GM12891 (cell line): ENCODE measurements at regions not wholly inside any gene's neighbourhood (a gene's known extent, or its start where the extent isn't known, plus 50 kb on each side); places are given as distances from the start of the nearest gene placed in this dataset.

Experiments used
- PAX5 ChIP-seq: IDR thresholded peaks from 2 replicates; pipeline ENCODE4 v1.6.1; 2011; ENCODE audit warnings: low read length, moderate library complexity, mild to moderate bottlenecking; ENCODE audit not compliant: insufficient read depth, severe bottlenecking
- POLR2A ChIP-seq: IDR thresholded peaks from 2 replicates; pipeline ENCODE4 v1.6.1; 2011; ENCODE audit warnings: low read depth, low read length, control low read depth
- POLR2AphosphoS5 ChIP-seq: IDR thresholded peaks from 2 replicates; pipeline ENCODE4 v1.6.1; 2011; ENCODE audit warnings: low read depth, low read length, control low read depth
- SPI1 ChIP-seq: IDR thresholded peaks from 2 replicates; pipeline ENCODE4 v1.6.1; 2011; ENCODE audit warnings: low read depth, low read length, control low read depth
- TAF1 ChIP-seq: IDR thresholded peaks from 2 replicates; pipeline ENCODE4 v1.6.1; 2011; ENCODE audit warnings: low read depth, low read length, control low read depth

DNA sequence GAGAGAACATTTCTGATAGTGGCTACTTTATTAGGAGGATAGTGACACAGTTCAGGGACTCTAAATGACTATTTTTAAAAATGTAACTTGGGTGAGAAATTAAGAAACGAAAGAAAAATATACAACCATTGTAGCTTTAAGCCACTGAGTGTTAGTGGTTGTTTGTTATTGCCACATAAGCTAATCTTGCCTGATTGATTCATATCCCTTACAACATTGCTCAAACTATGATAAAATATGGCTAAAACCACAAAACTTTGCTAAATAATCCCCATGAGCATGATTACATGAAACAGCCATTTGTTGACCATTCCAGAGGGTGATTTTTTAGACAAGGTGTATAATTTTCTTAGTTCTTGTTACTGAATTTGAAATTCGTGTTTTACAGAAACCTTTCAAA lies 343.4 kb downstream of the SLITRK5 start:
- TF ChIP-seq SPI1 (no peak), POLR2A (no peak), PAX5 (no peak), POLR2AphosphoS5 (no peak), TAF1 (no peak)
